Heart left ventricle (tissue), 13 donors: ENCODE measurements at regions not wholly inside any gene's neighbourhood (a gene's known extent, or its start where the extent isn't known, plus 50 kb on each side); places are given as distances from the start of the nearest gene placed in this dataset.

ENCODE experiments used
- POLR2A ChIP-seq, 2 donors: fragments of 450-650 bp; IDR thresholded peaks; one replicate each; pipeline ENCODE4 v1.6.1; 2017; ENCODE audit warnings: antibody characterized with exemption in 2 of 2, mild to moderate bottlenecking in 2 of 2, moderate library complexity in 2 of 2
- TF ChIP-seq, protein P1 (sequence below), 12 donors: fragments of 200-600 bp; sonication (generic) in 4 of 12; IDR thresholded peaks; one replicate each; pipeline versions ENCODE4 v1.5.0 to v1.8.0; 2018 to 2022; ENCODE audit warnings: antibody characterized with exemption in 12 of 12, mild to moderate bottlenecking in 5 of 12
- donor health status: ischemic (EF 13 %, LVEDD 7.1; RV severe dilation, severe dysfunction).
- donor health status: DM: no; HTN: yes; CAD: no.
- donor health status: DM: no; HTN: no; CAD: no.
- donor health status: ischemic (EF 25% LVEDD 6.9; RV normal size, moderate dysfunction).
- donor health status: ischemic (EF 25% LVEDD 5.7; RV mildly dilated, moderate dysfunction).
- donor health status: ischemic (EF 35%, LVEDD 5.7; RV mildly dilated, moderate dysfunction).
- donor health status: nonischemic (EF 11% LVEDD 7.7; RV severe dilation, severe dysfunction).
- donor health status: DM: yes; HTN: yes; CAD: no.
- donor health status: PGD.
- donor health status: ischemic (EF 29% LVEDD 5.4; RV normal size, mild dysfunction).
- donor health status: nonischemic (EF 23%, LVEDD 6.1; RV moderate dilation, normal function).

DNA sequence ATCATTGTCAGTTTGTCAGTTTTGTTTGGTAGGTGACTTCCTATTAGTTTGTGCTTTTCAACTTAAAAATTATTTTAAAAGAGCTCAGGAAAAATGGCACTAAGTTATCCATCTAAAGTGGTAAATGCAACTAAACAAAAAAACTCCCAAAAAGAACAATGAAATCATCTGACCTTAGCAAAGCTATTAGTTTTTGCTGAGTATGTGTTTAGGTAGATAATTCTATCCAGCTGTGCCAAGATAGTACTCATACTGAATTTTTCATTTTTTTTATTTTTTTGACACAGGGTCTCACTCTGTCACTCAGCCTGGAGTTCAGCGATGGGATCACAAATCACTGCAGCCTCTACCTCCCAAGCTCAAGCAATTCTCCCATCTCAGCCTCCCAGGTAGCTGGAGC, 645.3 kb downstream of the TBC1D4 start:
- TF ChIP-seq, protein P1, sequence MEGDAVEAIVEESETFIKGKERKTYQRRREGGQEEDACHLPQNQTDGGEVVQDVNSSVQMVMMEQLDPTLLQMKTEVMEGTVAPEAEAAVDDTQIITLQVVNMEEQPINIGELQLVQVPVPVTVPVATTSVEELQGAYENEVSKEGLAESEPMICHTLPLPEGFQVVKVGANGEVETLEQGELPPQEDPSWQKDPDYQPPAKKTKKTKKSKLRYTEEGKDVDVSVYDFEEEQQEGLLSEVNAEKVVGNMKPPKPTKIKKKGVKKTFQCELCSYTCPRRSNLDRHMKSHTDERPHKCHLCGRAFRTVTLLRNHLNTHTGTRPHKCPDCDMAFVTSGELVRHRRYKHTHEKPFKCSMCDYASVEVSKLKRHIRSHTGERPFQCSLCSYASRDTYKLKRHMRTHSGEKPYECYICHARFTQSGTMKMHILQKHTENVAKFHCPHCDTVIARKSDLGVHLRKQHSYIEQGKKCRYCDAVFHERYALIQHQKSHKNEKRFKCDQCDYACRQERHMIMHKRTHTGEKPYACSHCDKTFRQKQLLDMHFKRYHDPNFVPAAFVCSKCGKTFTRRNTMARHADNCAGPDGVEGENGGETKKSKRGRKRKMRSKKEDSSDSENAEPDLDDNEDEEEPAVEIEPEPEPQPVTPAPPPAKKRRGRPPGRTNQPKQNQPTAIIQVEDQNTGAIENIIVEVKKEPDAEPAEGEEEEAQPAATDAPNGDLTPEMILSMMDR (IDR thresholded peaks at IDR 0.05), result no peak
- TF ChIP-seq POLR2A (IDR thresholded peaks at IDR 0.05), result no peak
